HepG2 (cell line): ENCODE measurements at regions not wholly inside any gene's neighbourhood (a gene's known extent, or its start where the extent isn't known, plus 50 kb on each side); places are given as distances from the start of the nearest gene placed in this dataset.

ENCODE experiments used
- ATAC-seq: fragments of 200-7000 bp; cut with Tn5 transposase; 3 replicates; pipeline ENCODE4 v1.9.1; 2020; ENCODE audit warnings: mild to moderate bottlenecking, moderate library complexity
- BruUV-seq: library from RNA; stranded (reverse); fragments of 400-500 nt; replicated peaks from 2 replicates; lab custom pipeline; 2021; lab: Mats Ljungman, UMichigan
- CTCF ChIA-PET: fragments of 300-600 bp; formaldehyde crosslinking; extraction: SDS; loops from one replicate; lab custom pipeline; 2021; ENCODE audit warnings: low total read pairs, inconsistent platforms, low intra/inter-chr PET ratio; lab: Yijun Ruan, JAX
- POLR2A ChIA-PET: fragments of 350-600 bp; sonication (Branson Sonifier 250); formaldehyde crosslinking; loops from one replicate; lab custom pipeline; 2020; ENCODE audit warnings: antibody characterized with exemption, inconsistent platforms; lab: Yijun Ruan, JAX
- DNase-seq: peaks from one replicate; pipeline ENCODE4 v3.0.0-alpha.2; 2015; ENCODE audit warnings: low spot score
- FAIRE-seq: peaks from 3 replicates; lab custom pipeline; 2011; peaks lifted over from hg19 to GRCh38; lab: Jason Lieb, UNC
- H2AFZ ChIP-seq: one replicate; pipeline ENCODE4 v1.6.1; 2011; ENCODE audit warnings: low read length, inconsistent platforms
- H3K27ac ChIP-seq: fragments of 300-600 bp; 3 replicates; pipeline ENCODE4 v1.8.0; 2011; ENCODE audit warnings: mixed run types, mild to moderate bottlenecking, mixed read lengths, low read length, inconsistent platforms; ENCODE audit not compliant: insufficient read depth; ENCODE audit errors: extremely low read length
- H3K27me3 ChIP-seq, 2 experiments: fragments of 200-600 bp in 1 of 2; 2 replicates in 1 of 2; 3 replicates in 1 of 2; pipeline versions ENCODE4 v1.6.0 to v1.8.0; 2011; ENCODE audit warnings: low read length in 2 of 2, mild to moderate bottlenecking in 2 of 2, moderate library complexity in 2 of 2, inconsistent platforms in 1 of 2; ENCODE audit not compliant: insufficient read depth in 2 of 2, control insufficient read depth in 1 of 2
- H3K36me3 ChIP-seq, 2 experiments: fragments of 200-600 bp in 1 of 2; replicated peaks in 1 of 2; 2 replicates in 1 of 2; 3 replicates in 1 of 2; pipeline versions ENCODE4 v1.5.1 to v1.8.0; 2011; ENCODE audit warnings: low read length in 2 of 2, inconsistent platforms in 1 of 2; ENCODE audit not compliant: insufficient read depth in 2 of 2, control insufficient read depth in 1 of 2
- H3K4me1 ChIP-seq: 2 replicates; pipeline ENCODE4 v1.5.1; 2012; ENCODE audit warnings: low read length, inconsistent platforms; ENCODE audit not compliant: insufficient read depth
- H3K4me2 ChIP-seq: 2 replicates; pipeline ENCODE4 v1.6.0; 2011; ENCODE audit warnings: low read depth, low read length, inconsistent platforms
- H3K4me3 ChIP-seq, 3 experiments: fragments of 200-600 bp in 1 of 3; sonication (generic), shearing (Covaris generic) in 1 of 3; replicated peaks in 1 of 3; 2 replicates each; pipeline ENCODE4 v1.5.1; 2011 to 2016; ENCODE audit warnings: low read length in 3 of 3, inconsistent platforms in 2 of 3, low read depth in 2 of 3, mild to moderate bottlenecking in 2 of 3, control low read depth in 1 of 3, mixed read lengths in 1 of 3; ENCODE audit not compliant: insufficient read depth in 1 of 3
- H3K79me2 ChIP-seq: one replicate; pipeline ENCODE4 v1.6.1; 2011; ENCODE audit warnings: low read length, inconsistent platforms; ENCODE audit not compliant: insufficient read depth
- H3K9ac ChIP-seq: 2 replicates; pipeline ENCODE4 v1.6.0; 2011; ENCODE audit warnings: mild to moderate bottlenecking, low read depth, low read length, inconsistent platforms; ENCODE audit not compliant: insufficient read depth
- H3K9me3 ChIP-seq: 2 replicates; pipeline ENCODE4 v1.5.1; 2012; ENCODE audit warnings: mild to moderate bottlenecking, low read length
- H4K20me1 ChIP-seq: 2 replicates; pipeline ENCODE4 v1.6.0; 2011; ENCODE audit warnings: inconsistent platforms, mild to moderate bottlenecking, low read length, moderate library complexity; ENCODE audit not compliant: insufficient read depth
- ATF7-NPFF ChIP-seq: sonication (generic); formaldehyde crosslinking; IDR thresholded peaks from 2 replicates; pipeline ENCODE4 v1.8.1; 2023; ENCODE audit warnings: mild to moderate bottlenecking, low read depth, missing genetic modification reagents, moderate library complexity
- ETV5 ChIP-seq: IDR thresholded peaks from 2 replicates; pipeline ENCODE4 v1.6.1; 2018; ENCODE audit warnings: missing biosample characterization, missing genetic modification reagents, inconsistent platforms, borderline replicate concordance
- HMG20A ChIP-seq: IDR thresholded peaks from 2 replicates; pipeline ENCODE4 v1.6.1; 2016; ENCODE audit warnings: borderline replicate concordance
- ISL2 ChIP-seq: sonication (generic); formaldehyde crosslinking; IDR thresholded peaks from 2 replicates; pipeline ENCODE4 v1.5.0; 2020; ENCODE audit warnings: missing genetic modification reagents
- MAFF ChIP-seq: IDR thresholded peaks from 2 replicates; pipeline ENCODE4 v1.6.1; 2011; ENCODE audit warnings: low read depth, low read length, improper control_type of control experiment
- MAFK ChIP-seq, 2 experiments: IDR thresholded peaks in 1 of 2; conservative IDR thresholded peaks in 1 of 2; 2 replicates each; pipeline ENCODE4 v1.6.1; 2011; ENCODE audit warnings: improper control_type of control experiment in 2 of 2, low read length in 2 of 2
- MATR3 ChIP-seq: sonication (generic); formaldehyde crosslinking; IDR thresholded peaks from 2 replicates; pipeline ENCODE4 v1.4.0; 2020; ENCODE audit warnings: missing genetic modification reagents
- MYPOP ChIP-seq: sonication (generic); formaldehyde crosslinking; IDR thresholded peaks from 2 replicates; pipeline ENCODE4 v1.8.1; 2023; ENCODE audit warnings: mild to moderate bottlenecking, moderate library complexity, missing genetic modification reagents
- UBTF ChIP-seq: sonication (generic); formaldehyde crosslinking; IDR thresholded peaks from 2 replicates; pipeline ENCODE4 v1.4.0; 2020; ENCODE audit warnings: mild to moderate bottlenecking, missing genetic modification reagents
- ZNF234 ChIP-seq: sonication (generic); formaldehyde crosslinking; conservative IDR thresholded peaks from 2 replicates; pipeline ENCODE4 v1.5.1; 2020; ENCODE audit warnings: mild to moderate bottlenecking, missing genetic modification reagents
- ZNF563 ChIP-seq: sonication (generic); formaldehyde crosslinking; IDR thresholded peaks from 2 replicates; pipeline ENCODE4 v1.8.0; 2022; ENCODE audit warnings: mild to moderate bottlenecking, moderate library complexity, missing genetic modification reagents
- WGBS: methylation state at CpG from one replicate; pipeline ENCODE4 v1.1.6; 2017; ENCODE audit warnings: low lambda C conversion rate; 5-methylcytosine and 5-hydroxymethylcytosine counted together
- in situ Hi-C: cut with HindIII; loops from 2 replicates; pipeline ENCODE4 v1.10.0; 2017; ENCODE audit warnings: low pct_unique_long_range_greater_than_20kb; ENCODE audit not compliant: extremely low pct_ligation_motif_present
- intact Hi-C: fragments of 100-400 bp; cut with micrococcal nuclease; formaldehyde crosslinking; loops from one replicate; pipeline ENCODE4 v1.10.0; 2022; ENCODE audit not compliant: unreplicated experiment
- TF ChIP-seq, protein P1 (sequence below): sonication (generic); formaldehyde crosslinking; IDR thresholded peaks from 2 replicates; pipeline ENCODE4 v1.4.0; 2020; ENCODE audit warnings: missing genetic modification reagents
- TF ChIP-seq, protein P2 (sequence below): sonication (generic); formaldehyde crosslinking; IDR thresholded peaks from 2 replicates; pipeline ENCODE4 v1.4.0; 2020; ENCODE audit warnings: missing genetic modification reagents, borderline replicate concordance

- TF ChIP-seq ISL2 (no peak), ETV5 (CRISPR knock-in tag) (no peak), ATF7-NPFF (CRISPR knock-in tag) (no peak), MATR3 (CRISPR knock-in tag) (no peak), ZNF563 (CRISPR knock-in tag) (no peak), ZNF234 (CRISPR knock-in tag) (no peak)
- TF ChIP-seq, protein P1, sequence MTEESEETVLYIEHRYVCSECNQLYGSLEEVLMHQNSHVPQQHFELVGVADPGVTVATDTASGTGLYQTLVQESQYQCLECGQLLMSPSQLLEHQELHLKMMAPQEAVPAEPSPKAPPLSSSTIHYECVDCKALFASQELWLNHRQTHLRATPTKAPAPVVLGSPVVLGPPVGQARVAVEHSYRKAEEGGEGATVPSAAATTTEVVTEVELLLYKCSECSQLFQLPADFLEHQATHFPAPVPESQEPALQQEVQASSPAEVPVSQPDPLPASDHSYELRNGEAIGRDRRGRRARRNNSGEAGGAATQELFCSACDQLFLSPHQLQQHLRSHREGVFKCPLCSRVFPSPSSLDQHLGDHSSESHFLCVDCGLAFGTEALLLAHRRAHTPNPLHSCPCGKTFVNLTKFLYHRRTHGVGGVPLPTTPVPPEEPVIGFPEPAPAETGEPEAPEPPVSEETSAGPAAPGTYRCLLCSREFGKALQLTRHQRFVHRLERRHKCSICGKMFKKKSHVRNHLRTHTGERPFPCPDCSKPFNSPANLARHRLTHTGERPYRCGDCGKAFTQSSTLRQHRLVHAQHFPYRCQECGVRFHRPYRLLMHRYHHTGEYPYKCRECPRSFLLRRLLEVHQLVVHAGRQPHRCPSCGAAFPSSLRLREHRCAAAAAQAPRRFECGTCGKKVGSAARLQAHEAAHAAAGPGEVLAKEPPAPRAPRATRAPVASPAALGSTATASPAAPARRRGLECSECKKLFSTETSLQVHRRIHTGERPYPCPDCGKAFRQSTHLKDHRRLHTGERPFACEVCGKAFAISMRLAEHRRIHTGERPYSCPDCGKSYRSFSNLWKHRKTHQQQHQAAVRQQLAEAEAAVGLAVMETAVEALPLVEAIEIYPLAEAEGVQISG = no peak
Measured at GRCh38 chr4:189547559-189547958, 393.1 kb upstream of the FRG1 start (continued).

- no peaks in the 10 kb centered on the region for H4K20me1 ChIP-seq
- WGBS = 12% methylated on average over 6 of the region's 6 CpGs
- H3K9me3 ChIP-seq = no peaks in the 10 kb centered on the region
- intact Hi-C loops = no loop called here
- no peak overlapping the region for H2AFZ ChIP-seq
- no peak overlapping the region for H3K4me2 ChIP-seq
- H3K9ac ChIP-seq = no peak overlapping the region
- no peaks in the 10 kb centered on the region for H3K36me3 ChIP-seq
- no peak overlapping the region for H3K4me3 ChIP-seq
- in situ Hi-C loops = no loop called here
- no TSS peak for BruUV-seq
- ChIA-PET POLR2A (no interaction called here), CTCF (no interaction called here)
- no peaks in the 10 kb centered on the region for H3K79me2 ChIP-seq
- no peaks in the 10 kb centered on the region; a peak in 1 of 5 replicates for H3K27me3 ChIP-seq
- DNase-seq = no peak
- H3K27ac ChIP-seq = no peak overlapping the region
- no peak for FAIRE-seq
- no peak for ATAC-seq
- H3K4me1 ChIP-seq = no peaks in the 10 kb centered on the region
- TF ChIP-seq UBTF (CRISPR knock-in tag) = no peak
- TF ChIP-seq HMG20A (CRISPR knock-in tag) = no peak
- TF ChIP-seq, protein P2, sequence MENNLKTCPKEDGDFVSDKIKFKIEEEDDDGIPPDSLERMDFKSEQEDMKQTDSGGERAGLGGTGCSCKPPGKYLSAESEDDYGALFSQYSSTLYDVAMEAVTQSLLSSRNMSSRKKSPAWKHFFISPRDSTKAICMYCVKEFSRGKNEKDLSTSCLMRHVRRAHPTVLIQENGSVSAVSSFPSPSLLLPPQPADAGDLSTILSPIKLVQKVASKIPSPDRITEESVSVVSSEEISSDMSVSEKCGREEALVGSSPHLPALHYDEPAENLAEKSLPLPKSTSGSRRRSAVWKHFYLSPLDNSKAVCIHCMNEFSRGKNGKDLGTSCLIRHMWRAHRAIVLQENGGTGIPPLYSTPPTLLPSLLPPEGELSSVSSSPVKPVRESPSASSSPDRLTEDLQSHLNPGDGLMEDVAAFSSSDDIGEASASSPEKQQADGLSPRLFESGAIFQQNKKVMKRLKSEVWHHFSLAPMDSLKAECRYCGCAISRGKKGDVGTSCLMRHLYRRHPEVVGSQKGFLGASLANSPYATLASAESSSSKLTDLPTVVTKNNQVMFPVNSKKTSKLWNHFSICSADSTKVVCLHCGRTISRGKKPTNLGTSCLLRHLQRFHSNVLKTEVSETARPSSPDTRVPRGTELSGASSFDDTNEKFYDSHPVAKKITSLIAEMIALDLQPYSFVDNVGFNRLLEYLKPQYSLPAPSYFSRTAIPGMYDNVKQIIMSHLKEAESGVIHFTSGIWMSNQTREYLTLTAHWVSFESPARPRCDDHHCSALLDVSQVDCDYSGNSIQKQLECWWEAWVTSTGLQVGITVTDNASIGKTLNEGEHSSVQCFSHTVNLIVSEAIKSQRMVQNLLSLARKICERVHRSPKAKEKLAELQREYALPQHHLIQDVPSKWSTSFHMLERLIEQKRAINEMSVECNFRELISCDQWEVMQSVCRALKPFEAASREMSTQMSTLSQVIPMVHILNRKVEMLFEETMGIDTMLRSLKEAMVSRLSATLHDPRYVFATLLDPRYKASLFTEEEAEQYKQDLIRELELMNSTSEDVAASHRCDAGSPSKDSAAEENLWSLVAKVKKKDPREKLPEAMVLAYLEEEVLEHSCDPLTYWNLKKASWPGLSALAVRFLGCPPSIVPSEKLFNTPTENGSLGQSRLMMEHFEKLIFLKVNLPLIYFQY (CRISPR knock-in tag) = no peak
- peak; percentile 92 for TF ChIP-seq MAFF
- TF ChIP-seq MYPOP (CRISPR knock-in tag) = no peak
- peak; percentile 91 to 94 for TF ChIP-seq MAFK (conservative IDR thresholded peaks at IDR 0.05 in 1 of 2, IDR thresholded peaks at IDR 0.05 in 1 of 2; ENCODE audit: low read length in 2 of 2)
Measured at GRCh38 chr4:189548484-189549125, 392.1 kb upstream of the FRG1 start.
